Stimulated activated CD4-positive, alpha-beta T cell treated with anti-CD3 and anti-CD28 coated beads, TNF-alpha, amount 100 ng/mL, for 24 hours (primary cell): ENCODE measurements at regions not wholly inside any gene's neighbourhood (a gene's known extent, or its start where the extent isn't known, plus 50 kb on each side); places are given as distances from the start of the nearest gene placed in this dataset.
"Not testable (repeated sequence)": the region's sequence is repeated elsewhere in the genome, so short reads cannot be mapped to it uniquely, and the experiment has no call there.

ENCODE experiments used
- DNase-seq, 3 experiments: peaks; one replicate each; pipeline ENCODE4 v3.0.0-alpha.2; 2020; ENCODE audit warnings: low read depth in 3 of 3

DNA sequence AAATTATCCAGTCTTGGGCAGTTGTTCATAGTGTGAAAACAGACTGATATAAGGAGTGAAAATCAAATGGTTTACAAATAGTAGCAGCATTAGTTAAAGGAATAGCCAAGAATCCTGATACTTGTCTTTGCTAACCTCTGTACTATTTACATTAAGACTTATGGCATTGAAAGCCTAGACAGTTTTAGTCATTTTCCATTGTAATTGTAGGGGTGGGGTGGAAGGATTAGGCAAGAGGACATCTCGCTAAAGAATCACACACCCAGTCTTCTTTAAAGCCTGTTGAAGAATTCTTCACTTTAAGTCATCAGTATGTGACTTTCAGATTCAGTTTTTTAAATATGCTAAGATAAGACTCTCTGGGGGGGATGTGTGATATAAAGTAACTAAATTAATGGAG lies 207.5 kb upstream of the PHACTR1 start:
- no peak for DNase-seq

DNA sequence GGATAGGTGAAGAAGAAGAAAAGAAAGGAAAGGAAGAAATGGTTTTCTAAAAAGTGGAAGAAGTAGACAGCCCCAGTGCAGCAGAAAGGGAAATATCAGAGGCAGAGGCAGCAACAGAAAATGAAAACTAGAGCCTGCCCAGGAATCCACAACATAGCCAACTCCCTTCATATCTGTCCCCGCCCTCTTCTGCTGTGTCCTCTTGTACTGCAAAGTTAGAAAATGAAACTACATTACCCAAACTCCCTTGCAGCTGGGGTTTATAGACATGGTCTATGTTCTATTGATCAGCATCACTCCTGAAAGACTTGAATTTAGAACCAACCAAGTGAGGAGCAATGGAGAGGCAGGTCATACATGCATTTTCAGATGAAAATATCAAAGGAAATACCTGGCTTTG lies 200.5 kb upstream of the PHACTR1 start:
- no peak for DNase-seq

DNA sequence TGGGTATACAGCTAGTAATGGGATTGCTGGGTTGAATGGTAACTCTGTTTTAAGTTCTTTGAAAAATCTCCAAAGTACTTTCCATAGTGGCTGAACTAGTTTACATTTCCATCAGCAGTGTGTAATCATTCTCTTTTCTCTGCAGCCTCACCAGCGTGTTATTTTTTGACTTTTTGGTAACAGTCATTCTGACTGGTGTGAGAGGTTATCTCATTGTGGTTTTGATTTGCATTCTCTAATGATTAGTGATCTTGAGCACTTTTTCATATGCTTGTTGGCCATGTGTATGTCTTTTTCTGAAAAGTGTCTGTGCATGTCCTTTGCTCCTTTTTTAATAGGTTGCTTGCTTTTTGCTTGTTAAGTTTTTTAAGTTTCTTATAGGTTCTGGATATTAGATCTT lies 194.2 kb upstream of the PHACTR1 start:
- no peak for DNase-seq

DNA sequence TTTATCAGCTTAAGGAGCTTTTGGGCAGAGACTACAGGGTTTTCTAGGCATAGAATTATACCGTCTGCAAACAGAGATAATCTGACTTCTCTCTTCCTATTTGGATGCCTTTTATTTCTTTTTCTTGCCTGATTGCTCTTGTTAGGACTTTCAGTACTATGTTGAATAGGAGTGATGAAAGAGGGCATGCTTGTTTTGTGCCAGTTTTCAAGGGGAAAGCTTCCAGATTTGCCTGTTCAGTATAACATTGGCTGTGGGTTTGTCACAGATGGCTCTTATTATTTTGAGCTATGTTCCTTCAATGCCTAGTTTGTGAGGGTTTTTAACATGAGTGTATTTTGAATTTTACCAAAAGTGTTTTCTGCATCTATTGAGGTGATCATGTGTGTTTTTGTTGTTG lies 192.8 kb upstream of the PHACTR1 start:
- DNase-seq: no peak

DNA sequence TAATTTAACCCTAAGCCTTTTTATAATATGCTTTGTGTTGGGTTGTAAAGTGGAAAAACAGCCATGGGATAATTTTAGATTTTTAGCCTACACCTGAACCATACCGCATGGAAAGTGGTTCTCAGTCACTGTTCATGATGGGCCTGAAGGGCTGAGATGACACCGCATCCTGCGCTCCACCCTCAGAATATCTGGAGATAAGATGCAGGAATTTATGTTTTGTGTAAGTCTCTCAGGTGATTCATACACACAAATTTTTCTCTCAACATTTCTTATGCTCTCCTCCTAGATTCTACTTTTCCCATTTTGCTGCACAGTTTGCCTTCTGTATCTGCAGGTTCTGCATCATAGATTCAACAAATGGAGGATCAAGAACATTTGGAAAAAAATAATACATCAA lies 191.3 kb upstream of the PHACTR1 start:
- no peak for DNase-seq

DNA sequence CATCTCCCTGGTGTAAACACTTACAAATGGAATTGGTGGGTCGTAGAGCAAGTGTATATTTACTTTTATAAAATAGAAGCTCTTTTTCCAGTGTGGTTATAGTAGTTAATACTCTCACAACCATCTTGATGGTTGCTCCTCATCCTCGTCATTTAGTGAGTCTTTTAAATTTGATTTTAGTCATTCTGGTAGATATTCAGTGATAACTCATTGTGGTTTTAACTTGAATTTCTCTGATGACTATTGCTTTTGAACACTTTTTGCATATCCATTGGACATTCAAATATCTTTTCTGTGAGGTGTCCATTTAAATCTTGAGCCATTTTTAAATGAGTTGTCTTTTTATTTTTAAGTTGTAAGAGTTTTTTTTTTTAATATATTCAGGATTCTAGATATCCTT lies 189.2 kb upstream of the PHACTR1 start:
- no peak for DNase-seq

DNA sequence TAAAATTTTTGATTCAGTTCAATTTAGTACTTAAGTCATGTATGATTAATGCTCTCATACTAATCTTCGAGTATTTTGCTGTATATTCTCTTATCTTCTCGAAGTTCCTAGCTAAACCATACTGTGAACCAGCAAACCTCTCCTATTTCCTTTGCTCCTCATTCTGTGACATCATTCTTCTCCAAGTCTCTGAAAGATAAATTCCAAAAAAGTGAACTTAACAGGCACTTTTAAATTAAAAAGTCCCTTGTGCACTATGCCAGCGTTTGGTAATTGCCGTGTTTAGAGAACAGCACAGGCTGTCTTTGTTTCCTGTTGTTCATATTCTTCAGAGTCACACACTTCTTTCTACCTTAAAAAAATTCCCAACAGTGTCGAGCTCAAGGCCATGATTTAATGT lies 188.4 kb upstream of the PHACTR1 start:
- DNase-seq: no peak

DNA sequence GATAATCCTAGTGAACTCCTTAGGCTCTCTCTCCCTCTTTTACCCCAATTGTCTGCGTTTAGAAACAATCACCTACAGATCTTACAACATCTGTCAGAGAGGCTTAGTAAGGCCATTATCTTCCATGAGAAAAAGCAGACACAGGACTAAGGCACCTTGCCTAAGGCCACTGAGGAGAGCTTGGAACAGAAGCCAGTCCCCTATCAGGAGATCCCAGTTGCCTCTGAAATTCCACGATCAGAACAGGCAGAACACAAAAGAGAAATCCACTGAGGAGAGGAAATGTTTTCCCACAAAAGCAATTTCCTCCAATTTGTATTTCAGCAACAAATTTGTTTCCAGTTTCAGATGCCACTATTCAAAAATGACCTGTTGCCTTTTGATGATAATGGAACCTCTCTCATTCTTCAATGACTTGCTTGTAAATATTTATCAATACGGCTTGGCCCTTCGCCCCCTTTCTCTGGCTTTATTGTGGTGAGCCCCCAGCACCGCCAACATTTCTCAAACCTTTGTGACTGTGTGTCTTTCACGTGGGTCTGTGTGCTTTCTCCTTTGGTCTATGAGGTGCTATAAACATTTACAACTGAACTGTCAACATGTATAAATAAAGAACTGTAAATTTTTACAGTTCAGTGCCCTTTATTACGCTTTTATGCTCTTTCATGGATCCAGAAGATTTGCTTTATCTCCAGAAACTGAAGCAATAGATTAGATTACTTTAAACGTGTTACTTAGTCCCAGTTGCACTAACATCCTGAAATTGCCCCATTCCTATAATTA lies 187.8 kb upstream of the PHACTR1 start:
- no peak for DNase-seq

DNA sequence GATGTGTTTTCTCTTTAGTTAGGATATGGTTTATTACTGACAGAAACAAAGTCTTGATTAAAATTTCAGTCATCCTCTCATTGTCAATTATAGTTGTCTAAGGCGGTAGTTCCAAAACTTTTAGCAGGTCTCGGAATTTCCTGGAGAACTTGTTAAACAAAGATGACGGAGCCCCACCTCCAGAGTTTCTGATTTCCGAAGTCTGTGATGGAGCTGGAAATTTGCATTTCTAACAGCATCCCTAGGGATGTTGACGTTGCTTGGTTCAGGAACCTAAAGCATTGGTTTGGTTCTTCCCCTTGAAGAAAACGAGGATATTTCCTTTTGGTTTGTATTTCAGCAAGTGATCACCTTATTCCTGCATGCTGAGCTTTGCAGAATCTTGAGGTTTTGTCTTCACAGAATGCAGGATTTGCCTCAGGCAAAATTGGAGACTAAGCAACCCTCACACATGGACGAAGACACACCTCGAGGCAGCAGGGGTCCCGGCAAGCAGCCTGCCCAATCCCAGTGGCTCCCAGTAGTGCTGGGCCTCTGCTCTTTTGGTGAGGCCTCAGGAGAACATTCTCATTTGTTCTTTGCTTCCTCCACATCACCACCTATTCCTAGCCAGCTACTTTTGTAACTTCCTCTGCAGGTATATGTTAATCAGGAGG lies 187.1 kb upstream of the PHACTR1 start:
- DNase-seq: no peak

DNA sequence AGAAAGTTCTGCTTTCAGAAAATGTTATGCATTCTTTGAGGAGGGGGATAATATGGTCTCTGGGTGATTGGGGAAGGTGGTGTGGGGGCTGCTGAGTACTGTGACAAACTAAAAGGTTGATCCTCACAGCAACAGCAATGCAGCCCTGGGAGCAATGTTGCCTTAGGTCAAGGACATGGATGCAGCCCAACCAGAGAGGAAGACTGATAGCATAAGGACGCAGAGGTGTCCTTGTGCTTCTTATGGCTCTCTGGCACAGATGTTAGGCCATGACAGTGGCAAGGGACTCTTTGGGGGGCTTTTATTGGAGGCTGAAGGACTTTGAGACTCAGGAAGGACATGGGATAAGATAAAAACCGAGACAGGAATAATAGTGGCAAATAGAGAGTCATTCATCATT lies 186.2 kb upstream of the PHACTR1 start:
- no peak for DNase-seq

DNA sequence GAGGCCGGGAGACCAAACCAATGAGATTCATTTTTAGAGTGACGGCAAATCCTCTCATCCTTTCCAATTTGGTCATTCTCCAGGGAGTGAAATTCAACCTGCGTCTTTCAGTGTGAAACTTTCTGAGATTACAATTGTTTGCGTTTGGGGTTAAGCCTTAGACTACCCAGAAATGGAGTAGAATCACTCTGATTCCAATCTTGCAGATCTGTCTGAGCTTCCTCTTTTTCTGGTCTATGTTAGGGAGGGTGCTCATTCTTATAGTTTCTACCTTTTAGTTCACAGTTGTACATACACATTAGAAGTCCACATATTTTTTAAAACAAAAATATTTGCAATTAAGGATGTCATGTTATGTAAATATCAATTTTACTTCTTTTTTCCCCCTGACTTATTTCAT lies 183.0 kb upstream of the PHACTR1 start:
- DNase-seq: no peak

DNA sequence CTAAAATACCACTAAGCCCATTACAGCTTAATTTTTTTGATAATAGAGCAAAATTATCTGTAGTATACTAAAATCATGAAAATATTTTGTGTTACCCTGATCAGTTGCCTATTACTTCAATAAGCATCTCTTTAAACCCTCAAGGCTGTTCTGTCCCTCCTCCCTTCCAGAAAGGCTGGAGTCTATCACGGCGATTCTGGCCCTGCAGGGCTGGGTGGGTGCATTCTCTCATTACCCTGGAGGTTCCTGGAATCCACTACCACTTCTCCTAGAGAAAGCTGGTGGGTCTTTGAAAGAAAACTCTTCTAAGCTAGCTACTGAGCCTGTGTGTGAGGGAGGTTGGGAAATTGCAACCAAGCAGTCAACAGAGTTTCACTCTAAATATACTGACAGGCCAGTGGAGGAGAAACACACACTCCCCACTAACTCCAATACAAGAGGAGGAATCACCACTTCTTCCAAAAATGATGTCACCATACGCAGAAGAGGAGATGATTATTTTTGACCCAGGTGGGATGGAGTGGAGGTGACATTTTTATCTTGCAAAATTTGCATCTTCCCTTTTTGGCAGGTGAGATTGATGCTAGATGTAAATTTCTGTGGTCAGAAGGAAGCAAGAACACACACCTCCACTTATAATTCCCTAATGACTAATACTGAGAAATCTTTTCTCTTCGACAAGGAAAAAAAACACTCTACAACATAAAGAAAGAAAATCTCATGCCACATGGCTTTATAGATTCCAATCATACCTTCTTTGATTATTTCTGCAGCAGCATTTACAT lies 182.3 kb upstream of the PHACTR1 start:
- DNase-seq: no peak

DNA sequence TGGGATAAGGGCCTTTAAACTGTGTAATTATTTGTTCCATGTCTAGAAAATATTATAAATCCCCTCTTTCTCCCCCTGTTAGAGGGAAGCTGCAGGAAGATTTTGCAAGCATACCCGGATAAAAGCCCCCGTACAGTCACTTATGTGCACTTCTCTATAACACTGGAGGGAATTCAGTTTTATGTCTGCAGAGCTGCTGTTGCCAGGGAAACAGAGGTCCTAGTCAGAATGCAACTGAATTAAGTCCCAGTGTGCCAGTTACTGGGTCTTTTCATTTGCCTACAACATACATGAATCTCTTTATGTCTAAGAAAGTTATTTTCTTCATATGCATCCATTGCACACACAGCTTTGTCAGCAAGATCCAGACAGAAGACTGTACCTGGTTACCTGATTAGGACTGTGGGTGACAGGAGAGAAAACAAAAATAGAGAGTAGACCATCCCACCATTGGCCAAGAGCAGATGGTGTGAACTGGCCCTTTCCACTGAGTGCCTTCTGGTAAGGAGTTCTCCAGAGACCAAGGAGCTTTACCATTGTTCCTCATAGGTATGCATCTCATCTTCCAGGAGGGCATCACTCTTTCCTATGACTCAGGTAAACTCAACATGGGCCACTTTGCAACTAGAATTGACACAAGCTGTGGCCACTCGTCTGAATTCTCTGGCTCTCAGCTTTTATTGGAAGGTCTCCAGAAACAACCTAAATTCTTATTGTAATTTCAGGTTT lies 180.8 kb upstream of the PHACTR1 start:
- DNase-seq: no peak

DNA sequence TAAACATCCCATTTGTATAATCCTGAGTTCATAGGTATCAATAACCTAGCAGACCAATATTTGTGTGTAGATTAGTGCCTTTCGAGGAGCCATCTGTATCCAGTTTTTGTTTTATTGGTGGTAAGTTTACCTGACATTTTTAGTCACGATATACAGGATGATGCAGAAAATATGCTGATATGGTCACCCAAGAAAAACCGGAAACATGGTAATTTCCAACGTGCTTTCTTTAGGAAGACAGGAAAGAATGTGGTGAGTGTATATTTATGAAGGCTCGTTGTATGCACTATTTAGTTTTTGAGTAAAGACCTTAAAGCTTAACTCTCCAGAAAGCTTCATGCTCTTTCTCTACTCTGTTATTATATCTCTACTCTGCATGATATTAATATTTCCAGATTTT lies 180.2 kb upstream of the PHACTR1 start:
- no peak for DNase-seq

DNA sequence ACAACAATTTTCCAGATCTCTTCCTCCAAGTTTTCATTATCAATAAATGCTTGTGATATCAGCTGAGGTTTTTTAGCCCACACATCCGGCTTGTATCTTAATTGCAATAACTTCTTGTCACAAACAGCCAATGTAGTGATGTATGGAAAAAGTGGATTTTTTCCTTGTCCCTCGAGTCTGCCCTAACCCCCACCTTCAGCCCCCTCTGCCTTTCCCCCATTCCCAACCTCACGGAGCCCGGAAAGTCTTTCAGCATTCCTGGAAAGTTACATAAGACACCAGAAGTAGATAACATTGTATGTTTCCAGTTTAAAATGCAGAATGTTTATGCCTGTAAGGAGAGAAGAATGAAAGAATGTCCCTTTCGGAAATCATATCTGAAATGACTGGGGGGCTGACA lies 179.2 kb upstream of the PHACTR1 start:
- no peak for DNase-seq

DNA sequence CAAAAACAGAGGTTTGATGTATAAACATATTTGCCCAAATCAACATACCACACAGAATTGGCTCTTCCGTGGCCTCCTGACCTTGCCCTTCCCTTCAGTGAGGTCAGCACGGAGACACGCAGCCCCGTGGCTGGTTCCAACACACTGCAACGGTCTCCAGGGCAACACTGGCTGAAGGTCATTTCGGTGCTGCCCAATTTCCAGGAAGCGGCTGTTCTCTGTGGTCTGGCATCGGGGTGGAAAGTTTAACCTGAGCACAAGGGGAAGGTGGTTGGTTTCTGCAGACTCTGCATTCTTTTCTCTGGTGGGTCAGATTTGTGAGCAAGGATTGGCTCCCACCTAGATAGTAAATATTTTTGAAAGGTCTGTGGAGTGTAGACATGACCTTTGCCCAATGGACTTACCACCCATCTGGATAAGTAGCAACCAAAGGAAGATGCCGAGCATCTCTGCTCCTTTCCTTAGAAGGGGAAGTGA lies 177.6 kb upstream of the PHACTR1 start:
- DNase-seq: no peak

DNA sequence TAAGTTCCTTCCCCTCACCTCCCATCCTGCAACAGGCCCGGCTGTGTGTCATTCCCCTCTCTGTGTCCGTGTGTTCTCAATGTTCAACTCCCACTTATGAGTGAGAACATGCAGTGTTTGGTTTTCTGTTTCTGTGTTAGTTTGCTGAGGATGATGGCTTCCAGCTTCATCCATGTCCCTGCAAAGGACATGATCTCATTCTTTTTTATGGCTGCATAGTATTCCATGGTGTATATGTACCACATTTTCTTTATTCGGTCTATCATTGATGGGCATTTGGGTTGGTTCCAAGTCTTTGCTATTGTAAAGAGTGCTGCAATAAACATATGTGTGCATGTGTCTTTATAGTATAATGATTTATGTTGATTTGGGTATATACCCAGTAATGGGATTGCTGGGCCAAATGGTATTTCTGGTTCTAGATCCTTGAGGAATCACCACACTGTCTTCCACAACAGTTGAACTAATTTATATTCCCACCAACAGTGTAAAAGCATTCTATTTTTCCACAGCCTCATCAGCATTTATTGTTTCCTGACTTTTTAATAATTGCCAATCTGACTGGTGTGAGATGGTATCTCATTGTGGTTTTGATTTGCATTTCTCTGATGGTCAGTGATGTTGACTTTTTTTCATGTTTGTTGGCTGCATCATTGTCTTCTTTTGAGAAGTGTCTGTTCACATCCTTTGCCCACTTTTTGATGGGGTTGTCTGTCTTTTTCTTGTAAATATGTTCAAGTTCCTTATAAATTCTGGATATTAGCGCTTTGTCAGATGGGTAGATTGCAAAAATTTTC lies 174.1 kb upstream of the PHACTR1 start:
- not testable (repeated sequence) for DNase-seq

DNA sequence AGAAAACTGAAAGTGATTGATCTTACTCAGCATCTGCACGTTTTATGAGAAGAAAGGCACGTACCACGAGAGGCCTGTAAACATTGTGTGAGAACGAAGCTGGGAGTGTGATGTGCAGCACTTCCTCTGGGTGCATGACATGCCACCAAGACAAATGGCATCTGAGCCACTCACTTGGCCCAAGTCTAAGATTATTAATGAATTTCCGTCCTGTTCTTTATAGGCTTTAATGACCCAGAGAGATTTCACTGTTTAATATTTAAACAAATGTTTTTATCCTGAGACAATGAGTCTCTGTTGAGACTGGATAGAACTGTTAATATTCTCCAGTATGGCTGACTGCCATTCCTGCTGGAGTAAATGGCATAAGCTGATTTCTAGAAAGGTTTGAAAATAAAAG lies 172.6 kb upstream of the PHACTR1 start:
- DNase-seq: no peak

DNA sequence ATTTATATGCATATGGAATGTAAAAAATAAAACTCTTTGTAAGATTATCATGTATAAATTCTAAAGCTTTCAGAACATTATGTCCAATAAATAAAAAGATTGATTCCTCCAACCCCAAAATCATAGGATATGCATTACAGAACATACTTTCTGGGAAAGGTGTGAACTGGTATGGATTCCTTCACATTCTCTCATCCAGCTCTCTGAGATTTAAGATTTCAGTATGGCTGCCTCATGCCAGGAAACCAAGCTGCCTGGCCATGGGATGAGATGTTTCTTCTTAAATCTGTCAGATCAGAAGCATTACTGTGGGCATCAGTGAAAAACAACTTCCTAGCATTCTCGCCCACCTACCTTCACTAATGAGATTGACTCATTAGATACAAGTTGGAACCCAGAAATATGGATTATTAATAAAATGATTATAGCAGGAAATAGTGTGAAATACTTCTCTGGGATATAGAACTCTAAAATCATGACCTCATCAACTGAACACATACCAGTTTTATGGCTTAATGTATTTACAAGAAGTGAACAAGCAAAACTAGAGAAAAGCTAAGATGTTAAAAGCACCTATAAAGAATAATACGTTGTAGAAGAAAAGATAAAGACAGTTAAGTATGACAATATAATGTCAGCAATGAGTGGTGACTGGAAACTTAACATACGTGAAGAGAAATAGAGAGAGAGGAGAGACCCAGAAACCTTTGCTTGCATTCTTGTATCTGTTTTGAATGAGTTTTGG lies 171.6 kb upstream of the PHACTR1 start:
- DNase-seq: no peak

DNA sequence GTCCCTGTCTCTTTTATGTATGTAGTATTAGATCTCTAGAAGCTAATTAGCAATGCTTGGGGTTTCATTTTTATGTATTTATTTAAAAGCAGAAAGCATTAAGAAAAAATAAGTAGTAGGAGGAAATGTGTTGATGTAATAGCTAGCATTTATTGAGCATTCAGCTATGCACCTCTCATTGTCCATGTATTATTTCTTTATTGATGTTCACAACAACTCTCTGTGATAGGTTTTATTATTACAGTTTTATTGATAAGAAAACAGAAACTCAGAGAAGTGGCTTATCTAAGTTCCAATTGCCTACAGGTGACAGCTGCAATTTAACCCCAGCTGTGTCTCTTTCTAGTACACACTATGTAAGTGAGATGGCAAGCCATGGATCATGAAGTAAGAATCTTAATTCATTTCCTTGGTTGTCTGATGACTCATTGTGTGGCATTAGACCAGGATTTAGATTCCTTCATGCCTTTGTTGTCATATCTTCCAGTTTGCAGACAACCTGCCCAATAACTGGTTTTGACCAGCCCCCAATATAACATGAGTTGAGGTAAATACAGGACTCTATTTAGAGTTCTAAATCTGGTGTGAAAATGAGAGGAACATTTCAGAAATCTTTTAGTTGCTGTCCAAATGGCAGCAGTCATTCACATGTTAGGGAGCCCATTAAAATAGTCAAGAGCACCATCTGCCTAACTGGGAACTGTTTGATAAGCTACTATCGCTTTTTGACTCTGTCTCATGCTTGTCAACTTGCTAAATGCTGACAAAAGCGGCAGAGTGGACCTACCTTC lies 170.8 kb upstream of the PHACTR1 start:
- DNase-seq: no peak
